ENCODE measurements at regions not wholly inside any gene's neighbourhood (a gene's known extent, or its start where the extent isn't known, plus 50 kb on each side); places are given as distances from the start of the nearest gene placed in this dataset.

- no peak for TF ChIP-seq POLR2A (IDR thresholded peaks at IDR 0.05)
- TF ChIP-seq, protein P1, sequence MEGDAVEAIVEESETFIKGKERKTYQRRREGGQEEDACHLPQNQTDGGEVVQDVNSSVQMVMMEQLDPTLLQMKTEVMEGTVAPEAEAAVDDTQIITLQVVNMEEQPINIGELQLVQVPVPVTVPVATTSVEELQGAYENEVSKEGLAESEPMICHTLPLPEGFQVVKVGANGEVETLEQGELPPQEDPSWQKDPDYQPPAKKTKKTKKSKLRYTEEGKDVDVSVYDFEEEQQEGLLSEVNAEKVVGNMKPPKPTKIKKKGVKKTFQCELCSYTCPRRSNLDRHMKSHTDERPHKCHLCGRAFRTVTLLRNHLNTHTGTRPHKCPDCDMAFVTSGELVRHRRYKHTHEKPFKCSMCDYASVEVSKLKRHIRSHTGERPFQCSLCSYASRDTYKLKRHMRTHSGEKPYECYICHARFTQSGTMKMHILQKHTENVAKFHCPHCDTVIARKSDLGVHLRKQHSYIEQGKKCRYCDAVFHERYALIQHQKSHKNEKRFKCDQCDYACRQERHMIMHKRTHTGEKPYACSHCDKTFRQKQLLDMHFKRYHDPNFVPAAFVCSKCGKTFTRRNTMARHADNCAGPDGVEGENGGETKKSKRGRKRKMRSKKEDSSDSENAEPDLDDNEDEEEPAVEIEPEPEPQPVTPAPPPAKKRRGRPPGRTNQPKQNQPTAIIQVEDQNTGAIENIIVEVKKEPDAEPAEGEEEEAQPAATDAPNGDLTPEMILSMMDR (IDR thresholded peaks at IDR 0.05 in 4 of 5, conservative IDR thresholded peaks at IDR 0.05 in 1 of 5), result no peak
Measured at GRCh38 chr13:86446311-86446710, 647.1 kb upstream of the SLITRK6 start.

All from gastrocnemius medialis (tissue), 4 donors.